ENCODE measurements at regions not wholly inside any gene's neighbourhood (a gene's known extent, or its start where the extent isn't known, plus 50 kb on each side); places are given as distances from the start of the nearest gene placed in this dataset.
"Not testable (repeated sequence)": the region's sequence is repeated elsewhere in the genome, so short reads cannot be mapped to it uniquely, and the experiment has no call there.

DNA sequence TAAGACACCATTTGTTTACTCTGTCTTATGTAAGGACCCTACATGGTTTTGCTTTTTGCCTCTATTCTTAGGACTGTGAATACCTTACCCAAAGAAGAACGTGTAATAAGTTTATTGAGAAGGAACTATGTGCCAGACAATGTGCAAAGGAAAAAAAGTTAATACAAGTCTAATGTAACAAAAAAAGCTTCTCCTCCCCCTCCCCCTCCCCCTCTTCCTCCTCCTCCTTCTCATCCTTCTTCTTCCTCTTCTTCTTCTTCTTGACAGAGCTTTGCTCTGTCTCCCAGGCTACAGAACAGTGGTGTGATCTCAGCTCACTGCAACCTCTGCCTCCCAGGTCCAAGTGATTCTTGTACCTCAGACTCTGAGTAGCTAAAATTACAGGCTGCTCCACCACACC is 50.9 kb upstream of the MITF start:
- H3K9me3 Mint-ChIP-seq, result no peaks in the 10 kb centered on the region
- H3K27ac Mint-ChIP-seq, result no peak overlapping the region
- DNase-seq (no peak), ATAC-seq (replicated peaks) (no peak)
- H3K4me3 Mint-ChIP-seq, result no peak overlapping the region
- H3K36me3 Mint-ChIP-seq (ENCODE audit: insufficient read depth), result no peaks in the 10 kb centered on the region
- H3K4me1 Mint-ChIP-seq (ENCODE audit: low read depth in 2 of 2), result no peaks in the 10 kb centered on the region
- H3K27me3 Mint-ChIP-seq, result peaks cover 0 to 10% of the 10 kb centered on the region in 2 donors

DNA sequence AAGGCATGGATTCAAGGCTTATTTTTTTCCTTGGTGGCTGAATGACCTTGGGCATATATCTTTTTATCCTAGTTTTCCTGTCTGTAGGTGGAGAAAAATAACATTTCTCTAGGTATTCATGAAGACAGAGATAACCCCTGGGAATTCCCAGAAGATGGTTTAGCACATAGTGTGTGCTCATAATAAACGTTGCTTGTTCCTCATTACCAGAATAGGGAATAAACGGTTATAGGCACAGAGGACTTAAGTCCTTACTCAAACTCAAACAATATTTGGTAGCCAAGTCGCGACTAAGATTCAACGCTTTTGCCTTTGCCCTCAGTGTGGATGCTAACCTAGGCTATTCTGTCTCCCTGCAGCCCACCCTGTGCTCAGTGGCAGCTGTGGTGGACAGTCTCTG is 51.6 kb upstream of the MITF start:
- H3K36me3 Mint-ChIP-seq (ENCODE audit: insufficient read depth), result no peaks in the 10 kb centered on the region
- no peaks in the 10 kb centered on the region for H3K4me1 Mint-ChIP-seq (ENCODE audit: low read depth in 2 of 2)
- no peak overlapping the region for H3K4me3 Mint-ChIP-seq
- ATAC-seq (replicated peaks) (no peak), DNase-seq (no peak)
- no peaks in the 10 kb centered on the region for H3K9me3 Mint-ChIP-seq
- H3K27ac Mint-ChIP-seq, result no peak overlapping the region
- peaks cover 0 to 10% of the 10 kb centered on the region in 2 donors for H3K27me3 Mint-ChIP-seq

DNA sequence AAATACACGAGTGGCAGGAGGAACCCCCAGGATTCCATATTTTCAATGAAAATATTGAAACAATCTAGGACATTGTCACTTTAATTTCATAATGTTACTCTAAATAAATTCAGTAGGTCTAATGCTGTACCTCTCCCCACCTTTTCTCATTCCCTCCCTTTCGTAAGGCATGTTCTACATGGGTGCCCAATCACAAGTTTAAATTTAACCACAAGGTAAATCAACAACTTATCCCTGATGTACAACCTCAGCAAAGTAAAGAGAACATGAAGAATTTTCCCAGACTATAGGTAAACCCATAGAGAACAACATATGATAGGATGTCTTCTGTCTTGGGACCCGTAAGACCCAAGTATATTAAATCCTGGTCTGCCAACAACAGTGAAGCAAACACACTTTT is 53.2 kb upstream of the MITF start:
- no peaks in the 10 kb centered on the region for H3K9me3 Mint-ChIP-seq
- ATAC-seq (replicated peaks) (no peak), DNase-seq (no peak)
- H3K27ac Mint-ChIP-seq, result no peak overlapping the region
- no peak overlapping the region for H3K4me3 Mint-ChIP-seq
- H3K36me3 Mint-ChIP-seq (ENCODE audit: insufficient read depth), result no peaks in the 10 kb centered on the region
- no peaks in the 10 kb centered on the region for H3K4me1 Mint-ChIP-seq (ENCODE audit: low read depth in 2 of 2)
- peaks cover 0 to 10% of the 10 kb centered on the region in 2 donors for H3K27me3 Mint-ChIP-seq

DNA sequence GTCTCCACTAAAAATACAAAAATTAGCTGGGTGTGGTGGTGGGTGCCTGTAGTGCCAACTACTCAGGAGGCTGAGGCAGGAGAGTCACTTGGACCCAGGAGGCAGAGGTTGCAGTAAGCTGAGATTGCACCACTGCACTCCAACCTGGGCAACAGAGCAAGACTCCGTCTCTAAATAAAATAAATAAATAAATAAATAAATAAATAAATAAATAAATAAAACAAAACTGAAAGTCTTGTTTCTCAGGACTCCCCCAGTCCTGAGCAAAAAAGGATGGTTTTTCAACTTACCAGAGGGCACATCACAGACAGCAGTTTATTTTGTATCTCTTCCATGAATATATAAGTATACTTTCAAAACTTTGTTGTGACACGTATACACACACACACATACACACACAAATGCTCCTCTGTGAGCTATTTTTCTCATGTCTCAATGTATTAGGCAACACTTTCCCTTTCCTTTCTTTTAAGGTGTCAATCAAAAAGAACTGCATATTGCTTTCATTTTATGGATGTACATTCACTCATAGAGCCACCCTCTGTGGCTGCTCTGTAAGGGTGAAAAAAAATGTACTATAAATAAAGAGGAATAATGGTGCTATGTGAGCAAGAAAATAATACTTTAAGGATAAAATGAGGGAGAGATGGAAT is 54.8 kb upstream of the MITF start:
- DNase-seq (no peak), ATAC-seq (replicated peaks) (no peak)
- H3K9me3 Mint-ChIP-seq, result no peaks in the 10 kb centered on the region
- no peak overlapping the region for H3K4me3 Mint-ChIP-seq
- peaks cover 0 to 7% of the 10 kb centered on the region in 2 donors for H3K27me3 Mint-ChIP-seq
- H3K4me1 Mint-ChIP-seq (ENCODE audit: low read depth in 2 of 2), result no peaks in the 10 kb centered on the region
- no peaks in the 10 kb centered on the region for H3K36me3 Mint-ChIP-seq (ENCODE audit: insufficient read depth)
- no peak overlapping the region for H3K27ac Mint-ChIP-seq

DNA sequence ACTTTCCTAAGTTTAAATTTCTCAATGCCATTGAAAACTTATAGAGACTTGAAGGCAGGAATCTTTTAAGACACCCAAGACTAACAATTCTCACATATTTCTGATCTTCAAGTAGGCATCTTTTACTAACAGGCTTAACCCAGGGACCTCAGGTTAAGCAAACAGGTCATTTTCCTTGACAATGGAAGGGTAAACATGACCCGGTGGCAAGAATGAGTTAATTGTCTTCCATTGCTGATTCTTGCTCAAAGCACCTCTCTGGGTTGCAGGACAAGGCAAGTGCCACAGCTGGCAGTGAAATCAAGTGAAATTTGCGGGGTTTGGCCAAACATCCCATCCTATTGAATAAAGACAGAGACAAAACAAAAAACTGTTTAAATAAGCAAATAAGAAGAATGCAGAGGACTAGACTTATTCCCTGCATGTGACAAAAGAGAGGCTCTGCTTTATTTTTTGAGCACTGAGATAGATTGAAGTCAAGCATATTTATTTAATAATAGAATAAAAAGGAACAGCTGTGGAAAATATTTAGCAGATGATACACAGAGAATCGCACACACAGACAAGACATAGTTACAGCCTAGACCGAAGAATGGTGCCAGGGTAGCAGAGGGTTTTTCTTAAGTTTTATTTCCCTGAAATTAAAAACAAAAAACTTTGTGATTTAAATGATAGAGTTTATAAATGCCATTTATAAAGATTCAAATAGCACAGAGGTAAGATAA is 56.0 kb upstream of the MITF start:
- H3K27ac Mint-ChIP-seq, result no peak overlapping the region
- H3K4me3 Mint-ChIP-seq, result no peak overlapping the region
- H3K4me1 Mint-ChIP-seq (ENCODE audit: low read depth in 2 of 2), result no peaks in the 10 kb centered on the region
- no peaks in the 10 kb centered on the region for H3K9me3 Mint-ChIP-seq
- peaks cover 0 to 7% of the 10 kb centered on the region in 2 donors for H3K27me3 Mint-ChIP-seq
- no peaks in the 10 kb centered on the region for H3K36me3 Mint-ChIP-seq (ENCODE audit: insufficient read depth)
- DNase-seq (no peak), ATAC-seq (replicated peaks) (no peak)

DNA sequence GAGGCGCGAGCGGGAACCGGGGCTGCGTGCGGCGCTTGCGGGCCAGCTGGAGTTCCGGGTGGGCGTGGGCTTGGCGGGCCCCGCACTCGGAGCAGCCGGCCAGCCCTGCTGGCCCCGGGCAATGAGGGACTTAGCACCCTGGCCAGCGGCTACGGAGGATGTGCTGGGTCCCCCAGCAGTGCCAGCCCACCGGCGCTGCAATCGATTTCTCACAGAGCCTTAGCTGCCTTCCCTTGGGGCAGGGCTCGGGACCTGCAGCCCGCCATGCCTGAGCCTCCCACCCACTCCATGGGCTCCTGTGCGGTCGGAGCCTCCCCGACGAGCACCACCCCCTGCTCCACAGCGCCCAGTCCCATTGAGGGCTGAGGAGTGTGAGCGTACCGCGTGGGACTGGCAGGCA is 61.8 kb upstream of the MITF start:
- not testable (repeated sequence) for ATAC-seq (replicated peaks); H3K27me3 Mint-ChIP-seq; H3K4me1 Mint-ChIP-seq (ENCODE audit: low read depth in 2 of 2); H3K9me3 Mint-ChIP-seq; H3K27ac Mint-ChIP-seq; H3K36me3 Mint-ChIP-seq (ENCODE audit: insufficient read depth); H3K4me3 Mint-ChIP-seq; DNase-seq

DNA sequence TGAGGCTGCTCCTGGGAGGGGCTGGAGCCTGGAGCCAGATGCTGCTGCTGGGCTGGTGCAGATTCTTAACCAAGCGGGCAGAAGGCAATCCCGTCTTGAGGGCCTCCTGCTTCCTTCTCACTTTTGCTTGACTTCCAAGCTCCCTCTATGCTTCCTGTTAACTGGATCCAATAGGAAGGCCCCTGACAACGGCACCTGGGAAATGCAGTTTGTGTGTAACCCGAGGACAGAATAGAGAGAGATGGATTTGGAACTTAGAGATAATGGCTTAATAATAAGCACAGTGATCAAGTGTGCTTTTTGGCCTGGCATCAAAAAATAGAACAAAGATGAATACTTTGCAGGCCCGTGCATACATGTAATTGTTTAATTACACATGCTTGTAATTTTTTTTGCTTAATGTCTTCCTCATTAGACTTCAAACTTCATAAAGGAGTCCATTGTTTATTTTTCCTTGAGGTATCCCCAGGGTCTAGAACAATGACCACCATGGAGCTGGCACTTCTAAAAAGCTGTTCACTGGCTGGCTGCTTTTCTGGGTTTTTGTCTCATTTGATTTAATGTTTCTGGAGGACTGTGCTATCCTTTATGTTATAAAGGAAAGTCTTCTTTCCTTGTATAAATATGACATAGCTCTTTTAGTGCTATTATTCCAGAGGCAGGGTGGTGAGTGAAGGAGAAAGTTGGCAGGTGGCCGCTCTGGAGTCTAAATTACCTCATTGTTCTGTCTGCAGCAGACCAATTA is 63.3 kb upstream of the MITF start:
- no peak for DNase-seq
- no peak for ATAC-seq (replicated peaks)
- no peaks in the 10 kb centered on the region for H3K4me1 Mint-ChIP-seq (ENCODE audit: low read depth in 2 of 2)
- H3K36me3 Mint-ChIP-seq (ENCODE audit: insufficient read depth), result no peaks in the 10 kb centered on the region
- H3K27ac Mint-ChIP-seq, result no peak overlapping the region
- no peaks in the 10 kb centered on the region for H3K9me3 Mint-ChIP-seq
- no peak overlapping the region for H3K4me3 Mint-ChIP-seq
- peaks cover 5 to 8% of the 10 kb centered on the region in 2 donors for H3K27me3 Mint-ChIP-seq

DNA sequence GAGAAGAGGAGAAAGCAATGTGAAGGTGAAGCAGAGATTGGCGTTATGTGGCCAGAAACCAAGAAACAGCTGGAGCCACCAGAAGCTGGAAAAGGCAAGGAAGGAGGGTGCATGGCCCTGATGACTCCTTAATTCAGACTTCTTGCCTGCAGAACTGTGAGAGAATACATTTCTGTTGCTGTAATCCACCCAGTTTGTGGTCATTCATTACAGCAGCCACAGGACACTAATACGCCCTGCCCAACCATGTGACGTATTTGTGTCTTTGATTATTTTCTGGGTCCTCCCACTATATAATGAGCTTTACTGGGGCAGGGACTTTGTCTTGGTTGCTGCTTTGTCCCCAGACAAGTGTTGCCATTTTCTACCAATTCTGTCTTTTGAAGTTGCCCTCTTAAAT is 64.5 kb upstream of the MITF start:
- H3K27ac Mint-ChIP-seq, result no peak overlapping the region
- ATAC-seq (replicated peaks) (no peak), DNase-seq (no peak)
- no peak overlapping the region for H3K4me3 Mint-ChIP-seq
- no peaks in the 10 kb centered on the region for H3K9me3 Mint-ChIP-seq
- H3K4me1 Mint-ChIP-seq (ENCODE audit: low read depth in 2 of 2), result no peaks in the 10 kb centered on the region
- peaks cover 5 to 8% of the 10 kb centered on the region in 2 donors for H3K27me3 Mint-ChIP-seq
- H3K36me3 Mint-ChIP-seq (ENCODE audit: insufficient read depth), result no peaks in the 10 kb centered on the region

DNA sequence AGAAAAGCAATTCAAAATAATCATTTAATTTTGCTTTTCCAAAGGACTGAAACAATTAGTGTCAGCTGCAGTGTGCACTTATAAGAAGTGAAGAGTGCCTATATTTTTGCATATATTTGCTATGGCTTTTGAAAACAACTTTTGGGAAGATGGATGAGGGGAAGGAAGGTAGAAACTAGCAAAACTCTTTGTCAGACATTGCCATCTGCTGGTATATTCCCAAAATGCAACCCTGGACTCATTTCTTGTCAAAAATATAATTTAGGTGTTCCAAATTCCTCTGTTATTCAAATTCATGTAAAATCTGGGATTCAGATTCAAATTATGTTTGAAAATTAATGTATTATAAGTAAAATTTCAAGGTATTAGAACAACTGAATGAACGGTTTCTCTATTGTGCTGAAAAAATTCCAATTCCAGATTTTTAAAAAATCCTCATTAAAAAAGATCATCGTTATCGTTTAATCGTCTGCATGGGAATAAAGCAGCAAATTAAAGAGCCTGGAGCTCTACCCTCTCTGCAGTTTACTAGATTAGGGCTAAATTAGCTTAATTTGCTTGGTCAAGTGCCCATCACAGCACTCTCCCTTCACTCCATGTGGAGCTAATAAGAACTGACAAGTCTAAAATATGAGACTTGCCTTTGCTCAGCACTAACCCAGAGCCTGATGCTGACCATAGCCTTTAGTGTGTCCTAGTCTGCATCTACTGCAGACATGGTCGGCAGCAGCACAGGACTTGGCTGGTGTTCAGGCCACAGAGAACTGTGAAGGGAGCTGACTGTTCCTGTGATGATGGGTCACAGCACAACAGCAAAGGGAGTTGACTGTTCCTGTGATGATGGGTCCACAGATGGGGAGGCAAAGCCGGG is 67.9 kb upstream of the MITF start:
- H3K27me3 Mint-ChIP-seq, result peaks cover 0 to 5% of the 10 kb centered on the region in 2 donors
- DNase-seq, result no peak

DNA sequence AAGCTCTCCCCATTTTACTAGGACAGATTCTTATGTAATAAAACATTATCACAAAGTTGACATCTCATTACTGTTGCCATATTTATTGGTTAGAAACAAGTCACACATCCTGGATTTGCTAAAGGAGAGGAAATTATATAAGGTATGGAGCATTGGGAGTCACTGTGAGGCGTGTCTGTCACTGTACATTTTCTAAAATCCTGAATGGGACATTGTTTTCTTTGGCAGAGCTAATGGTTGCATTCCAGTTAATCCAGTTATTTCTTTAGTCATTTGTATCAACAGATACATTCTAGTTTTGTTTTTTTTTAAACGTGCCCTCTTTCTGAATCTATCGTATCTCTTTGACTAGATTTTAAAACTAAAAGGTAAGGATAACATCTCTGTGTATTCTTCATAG is 70.2 kb upstream of the MITF start:
- no peaks in the 10 kb centered on the region for H3K9me3 Mint-ChIP-seq
- no peak for DNase-seq
- no peak overlapping the region for H3K27ac Mint-ChIP-seq
- H3K4me3 Mint-ChIP-seq, result no peak overlapping the region
- no peaks in the 10 kb centered on the region for H3K4me1 Mint-ChIP-seq (ENCODE audit: low read depth in 2 of 2)
- H3K36me3 Mint-ChIP-seq (ENCODE audit: insufficient read depth), result no peaks in the 10 kb centered on the region
- no peak for ATAC-seq (replicated peaks)
- H3K27me3 Mint-ChIP-seq, result peaks cover 0 to 5% of the 10 kb centered on the region in 2 donors

More for the DNA sequence above, 67.9 kb upstream of the MITF start:
- ATAC-seq (replicated peaks), result no peak
- Mint-ChIP-seq H3K27ac (no peak overlapping the region), H3K4me3 (no peak overlapping the region), H3K36me3 (ENCODE audit: insufficient read depth) (no peaks in the 10 kb centered on the region), H3K9me3 (no peaks in the 10 kb centered on the region), H3K4me1 (ENCODE audit: low read depth in 2 of 2) (no peaks in the 10 kb centered on the region)

DNA sequence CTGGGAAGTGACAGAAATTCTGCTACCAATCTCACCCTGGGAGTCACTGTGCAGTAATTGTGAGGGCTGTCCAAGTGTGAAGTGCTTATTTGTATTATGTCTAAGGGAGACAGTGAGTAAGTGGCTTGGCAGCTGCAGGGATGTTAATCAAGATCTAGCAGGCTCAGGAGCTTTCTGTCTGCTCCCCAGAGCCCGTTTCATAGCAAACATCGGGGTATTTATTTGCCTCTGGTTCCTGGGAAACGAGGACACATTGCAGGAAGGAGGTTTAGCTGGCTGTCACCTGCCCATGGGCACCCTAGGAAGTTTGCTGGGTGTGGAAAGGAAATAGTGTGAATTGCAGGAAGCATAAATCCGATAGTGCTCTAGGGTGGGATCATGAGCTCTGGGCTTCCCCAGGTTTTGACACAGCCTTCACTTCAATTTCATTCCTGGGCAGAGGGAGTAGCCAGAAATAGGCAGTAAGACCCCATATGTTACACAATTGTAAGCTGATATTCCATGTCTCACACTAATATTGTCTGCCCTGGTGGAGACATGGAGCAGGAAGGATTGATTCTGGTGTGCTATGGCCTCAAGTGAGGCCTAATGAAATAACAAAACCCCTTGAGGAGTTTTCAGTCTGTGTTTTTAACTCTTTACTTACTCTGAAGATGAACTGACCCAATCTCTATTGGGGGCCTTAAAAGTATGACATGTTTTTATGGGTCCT is 74.1 kb upstream of the MITF start:
- no peak for DNase-seq
- Mint-ChIP-seq H3K9me3 (no peaks in the 10 kb centered on the region), H3K4me1 (ENCODE audit: low read depth in 2 of 2) (no peaks in the 10 kb centered on the region)

DNA sequence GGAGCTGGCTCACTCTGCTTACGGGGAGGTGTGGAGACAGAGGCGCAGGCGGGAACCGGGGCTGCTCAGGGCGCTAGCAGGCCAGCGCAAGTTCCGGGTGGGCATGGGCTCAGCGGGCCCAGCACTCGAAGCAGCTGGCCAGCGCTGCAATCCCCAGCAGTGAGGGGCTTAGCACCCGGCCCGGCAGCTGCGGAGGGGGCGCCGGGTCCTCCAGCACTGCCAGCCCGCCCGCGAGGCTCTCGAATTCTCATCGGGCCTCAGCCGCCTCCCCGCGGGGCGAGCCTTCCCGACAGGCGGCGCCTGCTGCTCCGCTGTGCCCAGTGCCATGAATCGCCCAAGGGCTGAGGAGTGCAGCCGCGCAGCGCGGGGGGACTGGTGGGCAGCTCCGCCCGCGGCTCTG is 78.6 kb upstream of the MITF start:
- ATAC-seq (replicated peaks) (no peak), DNase-seq (no peak)
- H3K4me3 Mint-ChIP-seq, result no peak overlapping the region
- no peaks in the 10 kb centered on the region for H3K4me1 Mint-ChIP-seq (ENCODE audit: low read depth in 2 of 2)
- H3K27ac Mint-ChIP-seq, result no peak overlapping the region
- no peaks in the 10 kb centered on the region for H3K36me3 Mint-ChIP-seq (ENCODE audit: insufficient read depth)
- no peaks in the 10 kb centered on the region for H3K27me3 Mint-ChIP-seq
- no peaks in the 10 kb centered on the region for H3K9me3 Mint-ChIP-seq

More for the DNA sequence above, 74.1 kb upstream of the MITF start:
- Mint-ChIP-seq H3K27ac (no peak overlapping the region), H3K36me3 (ENCODE audit: insufficient read depth) (no peaks in the 10 kb centered on the region), H3K27me3 (no peaks in the 10 kb centered on the region), H3K4me3 (no peak overlapping the region)
- ATAC-seq (replicated peaks), result no peak
